OCI-LY7 (cell line): ENCODE measurements at regions not wholly inside any gene's neighbourhood (a gene's known extent, or its start where the extent isn't known, plus 50 kb on each side); places are given as distances from the start of the nearest gene placed in this dataset.

Source experiments
- EZH2phosphoT487 ChIP-seq: fragments of 200-600 bp; sonication (generic); IDR thresholded peaks from 2 replicates; pipeline ENCODE4 v1.6.1; 2018; ENCODE audit warnings: low read depth, borderline replicate concordance, mild to moderate bottlenecking, mixed run types, antibody characterized with exemption, low read length, moderate library complexity, mixed read lengths
- TF ChIP-seq, protein P1 (sequence below): fragments of 200-600 bp; sonication (generic); conservative IDR thresholded peaks from 2 replicates; pipeline ENCODE4 v1.5.1; 2014; ENCODE audit warnings: mild to moderate bottlenecking, antibody characterized with exemption, low read length, moderate library complexity, mixed read lengths

DNA sequence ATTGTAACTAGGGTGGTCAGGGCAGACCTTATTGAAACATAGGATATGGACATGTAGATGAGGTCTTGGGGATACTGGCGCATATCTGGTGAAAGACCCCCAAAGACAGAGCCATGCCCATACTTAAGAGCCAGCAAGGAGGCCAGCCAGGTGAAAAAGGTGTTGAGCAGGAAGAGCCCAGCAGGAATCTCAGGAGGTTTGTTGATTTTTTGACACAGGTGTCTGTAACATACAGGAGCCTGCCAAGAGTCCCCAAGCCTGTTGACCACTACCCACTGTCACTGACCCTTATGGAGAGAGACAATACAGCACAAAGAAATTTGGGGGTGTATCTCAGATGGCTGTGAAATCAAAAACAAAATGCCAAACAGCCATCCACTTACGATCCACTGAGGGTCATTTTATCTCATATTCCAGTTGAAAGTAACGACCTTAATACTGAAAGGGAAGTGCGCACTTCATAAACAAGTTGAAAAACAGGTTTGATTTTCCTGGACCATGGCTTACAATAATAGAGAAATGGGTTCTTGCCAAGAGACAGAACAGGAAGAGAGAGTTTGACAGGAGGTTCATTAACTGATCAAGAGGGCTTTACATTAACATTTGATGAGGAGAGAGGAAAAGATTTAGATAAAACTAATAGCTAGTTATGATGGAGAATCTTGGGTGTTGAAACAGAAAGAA, 163.6 kb downstream of the GLUL start:
- TF ChIP-seq, protein P1, sequence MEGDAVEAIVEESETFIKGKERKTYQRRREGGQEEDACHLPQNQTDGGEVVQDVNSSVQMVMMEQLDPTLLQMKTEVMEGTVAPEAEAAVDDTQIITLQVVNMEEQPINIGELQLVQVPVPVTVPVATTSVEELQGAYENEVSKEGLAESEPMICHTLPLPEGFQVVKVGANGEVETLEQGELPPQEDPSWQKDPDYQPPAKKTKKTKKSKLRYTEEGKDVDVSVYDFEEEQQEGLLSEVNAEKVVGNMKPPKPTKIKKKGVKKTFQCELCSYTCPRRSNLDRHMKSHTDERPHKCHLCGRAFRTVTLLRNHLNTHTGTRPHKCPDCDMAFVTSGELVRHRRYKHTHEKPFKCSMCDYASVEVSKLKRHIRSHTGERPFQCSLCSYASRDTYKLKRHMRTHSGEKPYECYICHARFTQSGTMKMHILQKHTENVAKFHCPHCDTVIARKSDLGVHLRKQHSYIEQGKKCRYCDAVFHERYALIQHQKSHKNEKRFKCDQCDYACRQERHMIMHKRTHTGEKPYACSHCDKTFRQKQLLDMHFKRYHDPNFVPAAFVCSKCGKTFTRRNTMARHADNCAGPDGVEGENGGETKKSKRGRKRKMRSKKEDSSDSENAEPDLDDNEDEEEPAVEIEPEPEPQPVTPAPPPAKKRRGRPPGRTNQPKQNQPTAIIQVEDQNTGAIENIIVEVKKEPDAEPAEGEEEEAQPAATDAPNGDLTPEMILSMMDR, result no peak
- no peak for TF ChIP-seq EZH2phosphoT487
